HG03135 (cell line): ENCODE measurements at regions not wholly inside any gene's neighbourhood (a gene's known extent, or its start where the extent isn't known, plus 50 kb on each side); places are given as distances from the start of the nearest gene placed in this dataset.

Source experiments
- ATAC-seq: cut with Tn5 transposase; IDR thresholded peaks from one replicate; pipeline ENCODE4 v1.9.1; 2021; ENCODE audit warnings: mild to moderate bottlenecking, moderate library complexity; ENCODE audit not compliant: unreplicated experiment

GRCh38 chr21:41671859-41672542, 94.9 kb downstream of the RIPK4 start:
- no peak for ATAC-seq

GRCh38 chr21:41671212-41671762, 95.6 kb downstream of the RIPK4 start:
- ATAC-seq: no peak

- ATAC-seq: no peak
These were observed 96.6 kb downstream of the RIPK4 start for GRCh38 chr21:41670056-41670805.

DNA sequence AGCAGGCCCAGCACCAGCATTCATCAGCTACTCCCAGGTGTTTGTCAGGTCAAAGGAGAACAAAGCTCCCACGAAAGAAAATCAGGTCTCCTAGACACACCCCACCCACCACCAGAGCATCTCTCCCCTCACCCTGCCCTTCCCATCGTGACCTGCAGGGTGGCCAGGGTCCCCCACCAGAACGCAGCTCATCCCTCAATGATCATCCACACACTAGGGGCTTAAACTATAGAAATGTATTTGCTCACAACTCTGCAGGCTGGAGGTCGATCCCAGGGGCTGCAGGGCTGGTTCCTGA, 97.4 kb downstream of the RIPK4 start:
- ATAC-seq: no peak

GRCh38 chr21:41668686-41669532, 97.9 kb downstream of the RIPK4 start:
- ATAC-seq: no peak

- ATAC-seq: no peak
These were observed 98.8 kb downstream of the RIPK4 start for GRCh38 chr21:41668051-41668541.

- no peak for ATAC-seq
These were observed 99.7 kb downstream of the RIPK4 start for GRCh38 chr21:41667136-41667535.

GRCh38 chr21:41666641-41667081, 100.2 kb downstream of the RIPK4 start:
- no peak for ATAC-seq

- ATAC-seq: no peak
These were observed 100.9 kb downstream of the RIPK4 start for GRCh38 chr21:41665766-41666595.

- ATAC-seq: no peak
These were observed 101.7 kb downstream of the RIPK4 start for GRCh38 chr21:41664881-41665765.

DNA sequence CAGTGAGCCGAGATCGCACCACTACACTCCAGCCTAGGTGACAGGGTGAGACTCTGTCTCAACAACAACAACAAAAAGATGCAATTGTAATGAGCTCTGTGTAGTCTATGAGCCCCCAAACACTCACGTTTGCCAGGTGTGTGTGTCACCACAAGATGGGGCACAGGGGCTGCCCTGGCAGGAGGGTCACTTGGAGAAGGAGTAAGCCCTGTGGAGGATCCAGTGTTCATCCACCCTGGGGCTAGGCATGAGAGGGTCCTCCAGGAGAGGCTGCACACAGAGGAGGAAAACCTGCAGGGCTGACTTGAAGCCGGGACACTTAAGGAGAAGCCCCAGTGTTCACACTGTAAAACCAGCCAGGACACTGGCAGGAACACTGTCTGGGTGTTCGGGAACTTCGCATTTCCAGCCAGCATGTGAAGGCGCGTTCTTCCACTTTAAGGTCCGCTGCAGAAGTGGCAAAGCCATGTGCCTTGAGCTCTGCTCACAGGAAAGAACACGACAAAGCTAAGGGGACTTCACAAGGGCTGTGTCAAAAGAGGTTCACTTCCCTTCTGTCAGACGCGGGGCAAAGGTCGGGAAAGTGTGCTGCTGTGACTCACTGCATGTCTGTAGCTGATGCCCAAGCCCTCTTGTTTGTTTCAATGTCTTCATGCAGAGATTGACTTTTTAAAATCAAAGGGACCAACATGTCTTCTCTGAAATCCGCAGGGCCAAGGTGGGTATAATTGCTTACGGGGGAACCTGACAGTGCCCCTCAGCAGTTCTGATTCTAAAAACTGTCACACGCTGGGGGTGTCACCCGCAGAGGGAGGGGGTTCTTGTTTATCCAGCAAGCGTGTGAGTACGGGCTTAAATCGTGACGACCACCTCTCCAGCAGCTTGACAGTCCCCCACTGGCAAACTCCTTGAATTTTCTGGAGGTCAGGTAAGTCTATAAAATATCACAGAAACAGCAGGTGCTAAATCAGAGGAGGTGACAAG, 102.8 kb downstream of the RIPK4 start:
- ATAC-seq: no peak

DNA sequence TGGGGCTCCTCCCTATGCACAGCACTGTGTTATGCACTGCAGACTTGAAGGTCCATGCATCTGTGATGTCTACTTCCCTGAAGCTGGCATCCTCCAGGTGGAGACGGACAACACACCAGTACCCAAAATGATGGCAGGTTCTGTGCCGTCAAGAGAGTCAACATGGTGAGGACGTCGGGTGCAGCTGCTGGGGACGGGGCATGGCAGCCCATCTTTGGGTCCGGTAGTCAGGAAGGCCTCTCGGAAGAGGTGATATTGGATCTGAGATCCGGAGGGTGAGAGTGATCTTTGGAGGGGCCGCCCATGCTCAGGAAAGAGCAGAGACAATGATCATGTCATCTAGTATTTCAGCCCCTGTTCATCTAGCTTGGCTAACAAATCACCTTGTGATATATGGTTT, 104.1 kb downstream of the RIPK4 start:
- no peak for ATAC-seq

- ATAC-seq: no peak
These were observed 104.7 kb downstream of the RIPK4 start for GRCh38 chr21:41662161-41662560.

DNA sequence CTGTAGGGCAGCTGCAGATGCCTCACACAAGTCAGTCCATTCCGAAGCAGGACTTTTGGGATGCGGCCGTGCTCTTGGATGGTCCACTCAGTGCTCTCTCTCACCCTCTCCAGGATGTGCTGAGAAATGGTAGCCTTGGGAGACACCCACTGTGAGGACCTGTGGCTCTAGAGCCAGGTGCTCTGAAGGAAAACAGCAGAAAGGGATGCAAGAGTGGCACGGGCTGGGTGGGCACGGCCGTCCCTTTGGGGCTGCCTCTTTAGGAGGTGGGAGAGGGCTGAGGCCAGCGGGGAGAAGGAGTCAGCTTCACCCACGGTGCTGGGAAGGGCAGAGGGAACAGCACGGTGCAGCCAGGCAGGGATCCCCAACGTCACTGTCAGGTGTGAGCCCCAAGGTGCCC, 106.1 kb downstream of the RIPK4 start:
- no peak for ATAC-seq

DNA sequence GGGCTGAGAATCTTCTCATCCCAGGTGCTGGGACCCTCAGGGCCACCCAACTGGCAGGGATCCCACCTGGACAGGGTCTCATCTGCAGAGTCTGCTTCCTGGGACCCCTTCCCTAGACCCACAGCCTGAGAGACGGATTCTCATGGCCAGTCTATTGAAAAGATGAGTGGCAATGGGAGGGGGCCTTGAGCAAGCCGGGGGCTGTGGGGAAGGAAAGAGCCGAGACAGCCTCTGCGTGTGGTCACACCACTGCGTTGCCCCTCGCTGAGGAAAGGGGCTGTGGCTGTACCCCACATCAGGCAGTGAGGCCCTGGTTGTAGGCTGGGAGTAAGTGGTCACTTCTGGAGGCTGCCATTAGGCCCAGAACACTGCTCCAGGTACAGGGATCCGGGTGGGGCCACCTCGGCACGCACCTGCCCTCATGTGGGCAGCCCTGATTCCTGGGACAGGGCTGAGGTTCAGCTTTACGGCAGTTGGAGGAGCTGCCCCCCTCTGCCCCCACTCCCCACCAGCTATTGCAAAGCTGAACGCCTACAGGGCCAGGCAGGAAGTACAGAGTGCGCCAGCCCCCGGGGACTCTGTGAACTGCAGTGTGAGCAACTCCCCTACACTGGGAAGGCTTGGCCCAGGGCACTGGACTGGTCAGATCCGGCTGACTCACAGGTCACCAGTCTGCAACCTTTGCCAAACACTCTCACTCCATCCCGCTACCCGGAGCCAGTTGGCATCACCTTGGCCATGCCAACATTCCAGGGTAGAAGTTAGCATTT, 106.9 kb downstream of the RIPK4 start:
- no peak for ATAC-seq

DNA sequence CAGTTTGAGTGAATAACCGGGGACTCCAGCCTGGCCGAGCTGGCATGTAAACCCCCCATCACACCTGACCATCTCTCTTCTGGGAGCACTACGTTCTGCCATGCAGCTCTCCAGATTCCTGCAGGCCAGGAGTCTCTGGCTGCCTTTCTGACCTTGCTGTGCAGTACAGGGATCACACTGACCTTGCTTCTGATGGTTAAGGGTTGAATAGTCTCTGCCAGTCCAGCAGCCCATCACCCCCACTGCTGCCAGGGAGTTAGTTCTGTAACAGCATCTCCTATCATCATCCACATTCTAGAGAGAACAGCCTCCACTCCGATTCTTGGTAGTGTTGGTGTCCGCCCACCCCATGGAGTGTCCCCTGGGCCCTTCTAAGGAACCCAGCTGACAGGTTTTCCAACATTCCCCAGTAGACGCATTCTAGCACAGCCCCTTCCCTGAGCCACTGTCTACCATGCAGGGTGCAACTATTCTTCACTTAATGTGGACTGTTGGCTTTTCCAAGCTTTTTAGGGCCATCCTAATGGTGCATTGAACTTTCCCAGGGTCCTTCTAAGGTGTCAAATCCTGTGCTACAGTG, 109.8 kb downstream of the RIPK4 start:
- no peak for ATAC-seq

DNA sequence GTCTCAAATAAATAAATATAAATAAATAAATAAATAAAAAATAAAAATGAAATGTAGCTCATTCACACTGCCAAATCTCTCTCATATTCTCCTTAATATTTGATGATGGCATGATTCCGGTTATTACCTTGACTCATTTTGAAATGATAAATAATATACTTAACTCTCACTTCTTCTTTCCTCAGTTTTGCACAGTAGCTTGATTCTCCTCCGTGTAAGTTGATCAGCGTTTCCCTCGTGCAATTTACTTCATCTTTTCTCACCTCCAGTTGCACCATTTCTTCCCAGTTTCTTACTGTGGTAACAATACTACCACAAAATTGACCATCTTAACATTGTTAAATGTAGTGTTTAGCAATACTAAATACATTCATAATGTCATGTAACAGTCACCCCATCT, 111.6 kb downstream of the RIPK4 start:
- no peak for ATAC-seq
